Nephron progenitor cell (in vitro differentiated cells): ENCODE measurements at regions not wholly inside any gene's neighbourhood (a gene's known extent, or its start where the extent isn't known, plus 50 kb on each side); places are given as distances from the start of the nearest gene placed in this dataset.

Source experiments
- DNase-seq: peaks from one replicate; pipeline ENCODE4 v3.0.0; 2021
- H3K27ac Mint-ChIP-seq: 2 replicates; pipeline ENCODE4 v1.8.0; 2021; ENCODE audit warnings: mild to moderate bottlenecking, moderate library complexity, mixed read lengths
- H3K27me3 Mint-ChIP-seq: 2 replicates; pipeline ENCODE4 v1.8.0; 2021; ENCODE audit warnings: mild to moderate bottlenecking, low read depth, mixed read lengths; ENCODE audit not compliant: poor library complexity
- H3K36me3 Mint-ChIP-seq: 2 replicates; pipeline ENCODE4 v1.8.0; 2021; ENCODE audit warnings: low read depth, mixed read lengths
- H3K4me1 Mint-ChIP-seq: 2 replicates; pipeline ENCODE4 v1.8.0; 2021; ENCODE audit warnings: mixed read lengths
- H3K4me3 Mint-ChIP-seq: 2 replicates; pipeline ENCODE4 v1.8.0; 2021; ENCODE audit warnings: mild to moderate bottlenecking, moderate library complexity, mixed read lengths
- H3K9me3 Mint-ChIP-seq: 2 replicates; pipeline ENCODE4 v1.8.0; 2021; ENCODE audit warnings: mild to moderate bottlenecking, moderate library complexity, mixed read lengths
- CTCF ChIP-seq: fragments of 200-600 bp; sonication (generic); IDR thresholded peaks from 2 replicates; pipeline ENCODE4 v1.5.0; 2021; ENCODE audit warnings: antibody characterized with exemption

- Mint-ChIP-seq H3K9me3 (no peaks in the 10 kb centered on the region), H3K36me3 (no peaks in the 10 kb centered on the region), H3K27me3 (peaks cover 11% of the 10 kb centered on the region), H3K4me3 (peak overlapping the region; percentile 33), H3K4me1 (peaks cover 85% of the 10 kb centered on the region), H3K27ac (no peak overlapping the region)
- no peak for DNase-seq
- no peak for TF ChIP-seq CTCF
Measured at GRCh38 chr9:14530366-14530765, 162.9 kb downstream of the ZDHHC21 start.

- H3K27me3 Mint-ChIP-seq = peaks cover 11% of the 10 kb centered on the region
- no peaks in the 10 kb centered on the region for H3K36me3 Mint-ChIP-seq
- DNase-seq = no peak
- peaks cover 78% of the 10 kb centered on the region for H3K4me1 Mint-ChIP-seq
- TF ChIP-seq CTCF = no peak
- no peak overlapping the region for H3K4me3 Mint-ChIP-seq
- H3K27ac Mint-ChIP-seq = no peak overlapping the region
- no peaks in the 10 kb centered on the region for H3K9me3 Mint-ChIP-seq
Measured at GRCh38 chr9:14529629-14530028, 163.6 kb downstream of the ZDHHC21 start.

GRCh38 chr9:14529054-14529453 is 164.2 kb downstream of the ZDHHC21 start:
- no peak for TF ChIP-seq CTCF
- peaks cover 7% of the 10 kb centered on the region for H3K27me3 Mint-ChIP-seq
- H3K4me3 Mint-ChIP-seq = no peak overlapping the region
- H3K4me1 Mint-ChIP-seq = peaks cover 72% of the 10 kb centered on the region
- H3K9me3 Mint-ChIP-seq = no peaks in the 10 kb centered on the region
- peak overlapping the region; percentile 56 for H3K27ac Mint-ChIP-seq
- DNase-seq = no peak
- H3K36me3 Mint-ChIP-seq = no peaks in the 10 kb centered on the region

GRCh38 chr9:14526504-14526903 is 166.7 kb downstream of the ZDHHC21 start:
- H3K9me3 Mint-ChIP-seq = no peaks in the 10 kb centered on the region
- H3K4me1 Mint-ChIP-seq = peaks cover 46% of the 10 kb centered on the region

GRCh38 chr9:14525856-14526255 is 167.4 kb downstream of the ZDHHC21 start:
- no peaks in the 10 kb centered on the region for H3K9me3 Mint-ChIP-seq
- H3K4me1 Mint-ChIP-seq = peaks cover 40% of the 10 kb centered on the region
- no peak for DNase-seq
- no peaks in the 10 kb centered on the region for H3K36me3 Mint-ChIP-seq
- TF ChIP-seq CTCF = no peak
- peaks cover 7% of the 10 kb centered on the region for H3K27me3 Mint-ChIP-seq
- H3K27ac Mint-ChIP-seq = no peak overlapping the region
- no peak overlapping the region for H3K4me3 Mint-ChIP-seq

More at GRCh38 chr9:14526504-14526903, 166.7 kb downstream of the ZDHHC21 start:
- no peaks in the 10 kb centered on the region for H3K36me3 Mint-ChIP-seq
- H3K27ac Mint-ChIP-seq = no peak overlapping the region
- no peak for DNase-seq
- H3K27me3 Mint-ChIP-seq = peaks cover 7% of the 10 kb centered on the region
- no peak for TF ChIP-seq CTCF
- no peak overlapping the region for H3K4me3 Mint-ChIP-seq

- Mint-ChIP-seq H3K4me1 (peaks cover 31% of the 10 kb centered on the region), H3K27ac (peak overlapping the region; percentile 47), H3K36me3 (no peaks in the 10 kb centered on the region)
Measured at GRCh38 chr9:14524873-14525515, 168.2 kb downstream of the ZDHHC21 start.

More at GRCh38 chr9:14524873-14525515, 168.2 kb downstream of the ZDHHC21 start:
- DNase-seq = no peak
- TF ChIP-seq CTCF = no peak
- H3K9me3 Mint-ChIP-seq = no peaks in the 10 kb centered on the region
- no peak overlapping the region for H3K4me3 Mint-ChIP-seq
- H3K27me3 Mint-ChIP-seq = peaks cover 4% of the 10 kb centered on the region
